Caco-2 (cell line): ENCODE measurements at regions not wholly inside any gene's neighbourhood (a gene's known extent, or its start where the extent isn't known, plus 50 kb on each side); places are given as distances from the start of the nearest gene placed in this dataset.

Source experiments
- BruUV-seq: library from RNA; stranded (reverse); fragments of 400-500 nt; replicated peaks from 2 replicates; lab custom pipeline; 2021; lab: Mats Ljungman, UMichigan
- CTCF ChIA-PET: fragments of 300-600 bp; sonication (Branson Sonifier 250); formaldehyde crosslinking; loops from one replicate; lab custom pipeline; 2022; ENCODE audit warnings: antibody characterized with exemption; lab: Charles Lee
- POLR2A ChIA-PET: fragments of 300-600 bp; sonication (Branson Sonifier 250); formaldehyde crosslinking; loops from one replicate; lab custom pipeline; 2022; ENCODE audit warnings: antibody characterized with exemption; lab: Charles Lee
- DNase-seq, 2 experiments: peaks; one replicate each; pipeline versions ENCODE4 v3.0.0 to v3.0.0-alpha.2; 2020 to 2022
- H3K27me3 ChIP-seq: replicated peaks from 2 replicates; pipeline ENCODE4 v1.6.0; 2011; ENCODE audit warnings: low read length; ENCODE audit not compliant: control insufficient read depth, insufficient read depth
- H3K36me3 ChIP-seq: 2 replicates; pipeline ENCODE4 v1.5.1; 2011; ENCODE audit warnings: low read length; ENCODE audit not compliant: control insufficient read depth, insufficient read depth
- H3K4me1 ChIP-seq: fragments of 250-450 bp; sonication (Bioruptor Pico); 2 replicates; pipeline ENCODE4 v1.5.1; 2020; ENCODE audit warnings: mild to moderate bottlenecking
- H3K4me3 ChIP-seq: 2 replicates; pipeline ENCODE4 v1.5.1; 2011; ENCODE audit warnings: low read depth, mild to moderate bottlenecking, control low read depth, low read length
- H3K9me3 ChIP-seq: fragments of 250-450 bp; sonication (Bioruptor Pico); 2 replicates; pipeline ENCODE4 v1.5.1; 2020; ENCODE audit warnings: mild to moderate bottlenecking, moderate library complexity
- H3K27ac Mint-ChIP-seq: one replicate; pipeline ENCODE4 v1.8.0; 2022; ENCODE audit warnings: mixed read lengths; ENCODE audit not compliant: unreplicated experiment
- H3K27me3 Mint-ChIP-seq: one replicate; pipeline ENCODE4 v1.8.0; 2022; ENCODE audit warnings: mixed read lengths; ENCODE audit not compliant: insufficient read depth, unreplicated experiment
- H3K36me3 Mint-ChIP-seq: one replicate; pipeline ENCODE4 v1.8.0; 2022; ENCODE audit warnings: mild to moderate bottlenecking, mixed read lengths; ENCODE audit not compliant: insufficient read depth, unreplicated experiment
- H3K4me1 Mint-ChIP-seq: one replicate; pipeline ENCODE4 v1.8.0; 2022; ENCODE audit warnings: low read depth, mixed read lengths; ENCODE audit not compliant: unreplicated experiment
- H3K4me3 Mint-ChIP-seq: one replicate; pipeline ENCODE4 v1.8.0; 2022; ENCODE audit warnings: mild to moderate bottlenecking, moderate library complexity, mixed read lengths; ENCODE audit not compliant: unreplicated experiment
- H3K9me3 Mint-ChIP-seq: one replicate; pipeline ENCODE4 v1.8.0; 2022; ENCODE audit warnings: mixed read lengths; ENCODE audit not compliant: unreplicated experiment
- CTCF ChIP-seq, 2 experiments: fragments of 200-600 bp in 1 of 2; IDR thresholded peaks; 1 replicate in 1 of 2; 2 replicates in 1 of 2; pipeline versions ENCODE4 v1.5.1 to v1.8.0; 2011 to 2022; ENCODE audit warnings: antibody characterized with exemption in 1 of 2, control low read depth in 1 of 2, inconsistent platforms in 1 of 2, low read depth in 1 of 2, low read length in 1 of 2, mild to moderate bottlenecking in 1 of 2, moderate library complexity in 1 of 2; ENCODE audit not compliant: insufficient read depth in 1 of 2, severe bottlenecking in 1 of 2, unreplicated experiment in 1 of 2
- intact Hi-C: fragments of 100-400 bp; cut with micrococcal nuclease; formaldehyde crosslinking; loops from one replicate; pipeline ENCODE4 v1.10.0; 2022; ENCODE audit not compliant: unreplicated experiment

GRCh38 chr2:65562890-65563289 is 130.5 kb upstream of the SPRED2 start:
- Mint-ChIP-seq H3K27me3 (no peaks in the 10 kb centered on the region), H3K27ac (no peak overlapping the region), H3K9me3 (no peaks in the 10 kb centered on the region), H3K4me1 (no peaks in the 10 kb centered on the region), H3K36me3 (no peaks in the 10 kb centered on the region), H3K4me3 (no peak overlapping the region)
- DNase-seq = no peak
- no peak for TF ChIP-seq CTCF (IDR thresholded peaks at IDR 0.05; ENCODE audit: insufficient read depth in 1 of 2, low read depth in 1 of 2, low read length in 1 of 2, severe bottlenecking in 1 of 2, unreplicated experiment in 1 of 2)
- Histone ChIP-seq H3K4me3 (no peak overlapping the region), H3K36me3 (no peaks in the 10 kb centered on the region), H3K9me3 (no peaks in the 10 kb centered on the region), H3K4me1 (no peaks in the 10 kb centered on the region), H3K27me3 (no peaks in the 10 kb centered on the region)
- ChIA-PET CTCF (no interaction called here), POLR2A (interaction anchor here (0.6 kb wide), 1 partner anchor 222 kb away, joined by 4 read pairs; no protein-coding TSS in a partner anchor)
- intact Hi-C loops = no loop called here
- no TSS peak for BruUV-seq

- no peak overlapping the region for H3K27ac Mint-ChIP-seq
- H3K4me3 Mint-ChIP-seq = no peak overlapping the region
- no peak for TF ChIP-seq CTCF (IDR thresholded peaks at IDR 0.05; ENCODE audit: insufficient read depth in 1 of 2, low read depth in 1 of 2, low read length in 1 of 2, severe bottlenecking in 1 of 2, unreplicated experiment in 1 of 2)
- no peaks in the 10 kb centered on the region for H3K9me3 Mint-ChIP-seq
- POLR2A ChIA-PET = interaction anchor here (0.6 kb wide), 1 partner anchor 331 kb away, joined by 4 read pairs; the partner anchor contains the start of gene ACTR2
- Histone ChIP-seq H3K4me3 (no peak overlapping the region), H3K9me3 (no peaks in the 10 kb centered on the region), H3K36me3 (no peaks in the 10 kb centered on the region), H3K4me1 (no peaks in the 10 kb centered on the region), H3K27me3 (no peaks in the 10 kb centered on the region)
- H3K27me3 Mint-ChIP-seq = peaks cover 6% of the 10 kb centered on the region
- no peaks in the 10 kb centered on the region for H3K36me3 Mint-ChIP-seq
- CTCF ChIA-PET = interaction anchor here (1.3 kb wide), 1 partner anchor 294 kb away, joined by 4 read pairs; no protein-coding TSS in a partner anchor
- H3K4me1 Mint-ChIP-seq = no peaks in the 10 kb centered on the region
- DNase-seq = no peak
- intact Hi-C loops = no loop called here
- BruUV-seq = no TSS peak
These were observed 126.3 kb upstream of the SPRED2 start for GRCh38 chr2:65558743-65559142.

- Mint-ChIP-seq H3K27ac (no peak overlapping the region), H3K27me3 (peaks cover 8% of the 10 kb centered on the region), H3K4me1 (no peaks in the 10 kb centered on the region), H3K9me3 (no peaks in the 10 kb centered on the region), H3K36me3 (no peaks in the 10 kb centered on the region), H3K4me3 (no peak overlapping the region)
- ChIA-PET POLR2A (interaction anchor here (0.6 kb wide), 1 partner anchor 331 kb away, joined by 4 read pairs; the partner anchor contains the start of gene ACTR2), CTCF (interaction anchor here (0.6 to 1.3 kb wide), 2 partner anchors 293 to 313 kb away, joined by 4 to 6 read pairs; no protein-coding TSS in a partner anchor)
- DNase-seq = no peak
- H3K4me3 ChIP-seq = no peak overlapping the region
- no peaks in the 10 kb centered on the region for H3K9me3 ChIP-seq
- H3K36me3 ChIP-seq = no peaks in the 10 kb centered on the region
- peaks cover 4% of the 10 kb centered on the region; the same call in 1 of the 2 replicates for H3K4me1 ChIP-seq
- no peaks in the 10 kb centered on the region for H3K27me3 ChIP-seq
- intact Hi-C loops = no loop called here
- no TSS peak for BruUV-seq
- no peak for TF ChIP-seq CTCF (IDR thresholded peaks at IDR 0.05; ENCODE audit: insufficient read depth in 1 of 2, low read depth in 1 of 2, low read length in 1 of 2, severe bottlenecking in 1 of 2, unreplicated experiment in 1 of 2)
These were observed 125.5 kb upstream of the SPRED2 start for GRCh38 chr2:65557616-65558573.
